SK-N-DZ (cell line): ENCODE measurements at regions not wholly inside any gene's neighbourhood (a gene's known extent, or its start where the extent isn't known, plus 50 kb on each side); places are given as distances from the start of the nearest gene placed in this dataset.

ENCODE experiments used
- DNase-seq: peaks from one replicate; pipeline ENCODE4 v3.0.0-alpha.2; 2015; ENCODE audit warnings: low spot score

- no peak for DNase-seq
These were observed 449.9 kb downstream of the PRELID2 start for GRCh38 chr5:145385276-145385675.

DNA sequence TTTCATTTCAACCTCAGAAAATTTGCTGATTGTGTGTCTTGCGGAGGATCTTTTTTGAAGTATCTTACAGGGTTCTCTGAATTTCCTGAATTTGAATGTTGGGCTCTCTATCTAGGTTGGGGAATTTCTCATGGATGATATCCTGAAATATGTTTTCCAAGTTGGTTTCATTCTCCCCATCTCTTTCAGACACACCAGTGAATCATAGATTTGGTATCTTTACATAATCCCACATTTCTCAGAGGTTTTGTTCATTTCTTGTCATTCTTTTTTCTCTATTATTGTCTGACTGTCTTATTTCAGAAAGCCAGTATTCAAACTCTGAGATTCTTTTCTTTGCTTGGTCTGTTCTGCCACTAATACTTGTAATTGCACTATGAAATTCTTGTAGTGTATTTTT is 456.9 kb downstream of the PRELID2 start:
- no peak for DNase-seq

GRCh38 chr5:145375521-145375920 is 459.6 kb downstream of the PRELID2 start:
- no peak for DNase-seq

DNA sequence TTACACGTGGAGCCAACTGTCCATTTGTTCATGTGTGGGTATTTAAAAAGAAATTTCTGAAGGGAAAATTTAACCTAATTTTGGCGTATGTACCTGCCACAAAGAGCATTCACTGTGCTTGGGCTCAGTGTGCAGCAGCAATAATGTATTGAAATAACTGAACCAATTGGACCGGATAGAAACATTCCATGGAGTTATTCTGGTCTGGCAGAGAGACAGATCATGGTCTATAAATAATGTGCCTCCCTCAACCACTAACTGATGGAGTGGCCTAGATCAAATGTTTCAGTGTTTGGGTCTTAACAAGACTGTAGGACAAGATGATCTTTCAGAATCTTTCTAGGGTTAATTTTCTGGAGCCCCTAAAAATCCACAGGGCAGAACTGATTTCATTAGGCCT is 469.7 kb downstream of the PRELID2 start:
- DNase-seq: no peak

GRCh38 chr5:145362266-145362665 is 472.9 kb downstream of the PRELID2 start:
- DNase-seq: no peak

GRCh38 chr5:145360936-145361335 is 474.2 kb downstream of the PRELID2 start:
- DNase-seq: no peak

DNA sequence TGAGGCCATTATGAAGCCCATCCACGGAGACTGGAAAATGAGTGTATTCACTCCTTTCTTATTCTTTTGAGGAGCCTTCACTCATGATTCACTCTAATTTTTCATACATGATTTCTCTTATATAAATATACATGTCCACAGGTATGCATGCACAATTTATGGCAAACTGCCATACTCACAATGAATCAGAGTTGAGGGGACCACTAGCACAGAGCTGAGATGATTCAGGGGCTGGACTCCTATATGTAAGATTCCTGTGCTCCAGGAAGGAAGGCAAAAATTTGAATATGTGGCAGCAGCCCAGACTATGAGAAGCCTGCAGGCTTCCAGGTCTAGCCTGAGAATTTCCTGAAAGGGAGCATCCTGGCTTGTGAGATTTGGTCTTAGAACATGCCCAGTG is 484.6 kb downstream of the PRELID2 start:
- no peak for DNase-seq

GRCh38 chr5:145347026-145347616 is 488.0 kb downstream of the PRELID2 start:
- DNase-seq: peak; percentile 54

DNA sequence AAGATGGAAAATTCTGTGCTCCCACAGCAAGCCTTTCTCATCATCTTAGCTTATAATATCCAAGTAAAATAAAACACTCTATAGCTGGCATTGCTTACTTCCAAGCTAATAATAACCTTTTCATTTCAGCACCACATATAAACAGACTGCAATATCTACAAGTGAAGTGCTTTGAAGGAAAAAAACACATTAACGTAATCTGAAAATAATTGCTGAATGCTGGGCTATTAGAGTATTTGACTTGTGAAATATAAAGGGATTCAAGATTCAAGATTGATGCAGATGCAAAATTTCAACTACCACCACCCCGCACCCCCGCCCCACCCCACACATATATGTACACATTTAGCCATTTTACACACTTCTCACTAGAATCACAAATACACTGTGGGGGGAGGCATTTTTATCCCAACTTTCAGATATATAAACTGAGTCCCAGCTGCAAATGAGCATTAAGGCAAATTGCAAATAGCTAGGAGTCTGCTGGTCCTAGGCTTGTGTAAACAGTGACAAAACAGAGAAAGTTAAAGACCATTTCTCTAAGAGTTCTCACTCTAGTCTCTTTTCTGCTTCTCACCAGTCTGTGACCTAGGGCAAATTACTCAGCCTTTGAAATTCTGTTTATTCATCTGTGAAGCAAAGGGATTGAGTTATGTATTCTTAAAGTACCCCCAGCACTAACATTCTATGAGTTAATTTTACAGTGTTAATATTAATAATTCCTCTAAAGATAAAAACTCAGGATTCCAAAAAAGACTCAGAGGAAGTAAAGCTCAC is 489.4 kb downstream of the PRELID2 start:
- DNase-seq: no peak

DNA sequence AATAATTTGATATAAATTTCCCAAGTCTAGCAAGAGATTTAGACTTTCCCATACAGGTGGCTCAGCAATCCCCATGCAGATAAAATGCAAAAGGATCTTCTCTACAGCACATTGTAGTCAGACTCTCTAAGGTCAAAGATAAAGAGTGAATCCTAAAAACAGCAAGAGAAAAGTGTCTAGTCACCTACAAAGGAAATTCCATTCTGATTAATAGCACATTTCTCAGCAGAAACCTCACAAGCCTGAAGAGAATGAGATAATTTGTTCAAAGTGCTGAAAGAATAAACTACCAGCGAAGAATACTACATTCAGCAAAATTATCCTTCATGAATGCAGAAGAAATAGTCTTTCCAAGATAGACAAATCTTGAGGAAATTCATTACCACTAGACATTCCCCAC is 493.3 kb downstream of the PRELID2 start:
- DNase-seq: no peak

DNA sequence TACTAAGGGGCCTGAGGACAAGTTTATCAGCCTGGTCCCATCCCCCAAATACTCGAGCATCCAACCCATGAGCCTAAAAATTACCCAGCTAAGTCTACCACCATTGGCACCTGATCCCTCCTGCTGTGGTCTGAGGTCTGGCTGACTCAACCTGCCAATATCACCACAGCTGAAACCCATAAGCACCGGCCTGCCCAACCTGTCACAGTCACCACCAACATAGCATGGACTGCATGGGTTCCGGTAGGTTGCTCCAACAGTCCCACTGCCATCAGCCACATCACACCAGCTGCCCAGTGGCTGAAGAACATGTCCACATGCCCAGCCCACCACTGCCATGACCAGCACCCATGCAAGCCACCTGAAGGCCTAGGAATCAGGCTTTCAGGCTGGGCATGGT is 495.0 kb downstream of the PRELID2 start:
- DNase-seq: no peak

GRCh38 chr5:145324767-145325479 is 510.2 kb downstream of the PRELID2 start:
- DNase-seq: no peak

GRCh38 chr5:145324101-145324500 is 511.0 kb downstream of the PRELID2 start:
- DNase-seq: no peak

DNA sequence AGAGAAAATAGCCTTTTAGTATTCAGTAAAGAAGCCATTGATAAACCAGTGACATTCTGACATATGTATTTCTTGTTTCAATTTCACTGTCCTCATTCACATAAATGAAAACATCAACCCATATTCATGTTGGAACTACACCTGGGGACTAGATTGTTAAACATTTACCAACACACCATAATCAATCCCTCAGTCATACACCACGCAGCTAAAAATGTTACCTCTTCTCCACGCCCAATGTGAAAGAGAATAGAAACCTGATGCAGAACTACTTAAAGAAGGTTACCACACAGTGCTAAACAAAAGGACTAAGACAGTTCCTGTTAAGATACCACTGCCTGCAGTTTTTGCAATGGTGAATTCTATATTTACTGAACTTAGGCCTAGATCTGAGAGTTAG is 518.9 kb downstream of the PRELID2 start:
- DNase-seq: no peak

GRCh38 chr5:145307866-145308382 is 527.2 kb downstream of the PRELID2 start:
- no peak for DNase-seq

GRCh38 chr5:145295236-145295835 is 539.8 kb downstream of the PRELID2 start:
- no peak for DNase-seq

- no peak for DNase-seq
These were observed 540.8 kb downstream of the PRELID2 start for GRCh38 chr5:145294331-145294730.

GRCh38 chr5:145293716-145294115 is 541.4 kb downstream of the PRELID2 start:
- no peak for DNase-seq

DNA sequence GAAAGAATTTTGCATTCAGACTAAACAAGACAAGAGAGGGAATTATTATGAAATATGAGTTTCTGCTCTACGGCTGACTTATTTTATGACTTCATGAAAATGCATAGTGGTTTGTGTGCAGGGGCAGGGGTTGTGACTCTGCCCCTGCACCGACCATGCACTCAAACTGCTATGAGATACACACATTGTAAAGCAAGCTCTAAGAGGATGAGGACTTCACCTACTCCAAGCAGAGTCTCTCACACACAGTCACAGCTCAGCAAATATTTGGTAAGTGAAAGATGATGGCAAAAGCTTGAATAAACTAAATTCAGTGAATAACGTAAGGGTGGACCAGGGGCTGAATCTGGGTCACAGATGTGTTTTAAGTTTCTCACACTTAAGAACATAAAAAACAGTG is 542.9 kb downstream of the PRELID2 start:
- no peak for DNase-seq

DNA sequence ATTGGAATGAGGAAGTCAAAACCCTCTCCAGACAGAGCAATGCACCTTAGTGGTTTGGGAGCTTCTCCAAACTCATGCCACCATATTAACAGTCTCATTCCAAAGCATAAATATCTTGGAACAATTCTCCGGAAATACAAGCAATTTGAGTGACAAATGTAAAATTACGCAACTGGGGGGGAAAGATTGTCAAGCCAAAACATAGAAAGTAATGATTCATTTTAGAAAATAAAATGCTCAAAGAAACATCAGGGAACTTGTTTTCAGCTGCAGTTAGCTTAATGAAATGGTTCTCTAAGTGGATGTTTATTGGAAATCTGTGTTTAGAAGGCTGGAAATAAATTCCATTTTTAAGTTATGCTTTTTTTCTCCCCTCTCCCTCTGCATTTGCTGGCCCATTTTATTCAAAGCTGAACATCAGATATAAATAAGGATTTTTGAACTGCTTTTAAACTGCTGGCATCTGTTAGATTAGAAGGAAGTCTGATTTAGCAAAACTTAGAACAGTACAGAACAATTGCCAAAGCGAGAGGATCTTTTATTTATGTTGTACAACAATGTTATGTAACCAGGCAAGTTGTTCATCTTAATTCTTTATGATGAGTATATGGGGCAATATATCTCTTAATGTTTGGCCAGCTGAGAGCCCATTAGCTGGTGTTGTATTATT is 551.9 kb downstream of the PRELID2 start:
- DNase-seq: no peak

GRCh38 chr5:145280806-145281205 is 554.3 kb downstream of the PRELID2 start:
- DNase-seq: no peak

GRCh38 chr5:145280214-145280613 is 554.9 kb downstream of the PRELID2 start:
- no peak for DNase-seq
